Endometrium (tissue), 2 donors: ENCODE measurements at regions not wholly inside any gene's neighbourhood (a gene's known extent, or its start where the extent isn't known, plus 50 kb on each side); places are given as distances from the start of the nearest gene placed in this dataset.
A peak's percentile ranks its signal among the peaks of the same experiment; 100 is the strongest.
"Not testable (repeated sequence)": the region's sequence is repeated elsewhere in the genome, so short reads cannot be mapped to it uniquely, and the experiment has no call there.

ENCODE experiments used
- FAIRE-seq: peaks from 2 replicates; lab custom pipeline; 2012; peaks lifted over from hg19 to GRCh38; lab: Jason Lieb, UNC
- donor health status: control.
- donor health status: control.

DNA sequence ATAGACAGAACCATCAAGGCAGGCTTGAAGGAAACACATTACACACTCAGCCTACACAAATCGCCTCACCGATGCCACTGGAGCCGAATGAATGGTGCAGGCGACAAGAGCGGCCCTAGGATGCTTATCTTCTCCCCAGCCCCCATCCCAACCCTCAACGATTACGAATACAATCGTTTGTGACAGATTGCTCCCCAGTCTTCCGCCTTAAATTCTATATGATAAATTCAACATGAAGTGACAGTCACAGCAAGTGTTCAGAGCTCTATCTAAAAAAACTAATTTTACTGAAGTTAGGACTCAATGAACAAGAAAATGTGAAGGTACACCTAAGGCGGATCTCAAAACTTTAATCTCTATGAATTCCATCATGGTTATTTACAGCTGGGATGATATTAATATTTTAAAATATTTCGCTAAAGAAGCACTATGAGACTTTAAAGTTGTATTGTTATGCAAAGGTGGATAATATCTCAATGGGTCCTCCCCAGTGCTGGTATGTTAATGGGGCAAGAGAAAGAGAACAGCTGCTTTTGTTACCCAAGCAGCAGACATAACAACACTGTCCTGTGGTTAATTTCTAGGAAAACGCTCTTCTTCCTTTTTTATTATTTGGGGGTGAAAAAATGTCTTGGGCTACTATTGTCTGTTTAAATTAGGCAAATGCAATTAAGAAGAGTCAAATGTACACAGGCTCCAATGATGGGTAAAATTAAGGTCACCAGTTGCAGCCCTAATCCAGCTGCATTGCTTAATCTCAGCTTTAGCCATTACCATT lies 147.6 kb upstream of the NR2F2 start:
- no peak for FAIRE-seq

DNA sequence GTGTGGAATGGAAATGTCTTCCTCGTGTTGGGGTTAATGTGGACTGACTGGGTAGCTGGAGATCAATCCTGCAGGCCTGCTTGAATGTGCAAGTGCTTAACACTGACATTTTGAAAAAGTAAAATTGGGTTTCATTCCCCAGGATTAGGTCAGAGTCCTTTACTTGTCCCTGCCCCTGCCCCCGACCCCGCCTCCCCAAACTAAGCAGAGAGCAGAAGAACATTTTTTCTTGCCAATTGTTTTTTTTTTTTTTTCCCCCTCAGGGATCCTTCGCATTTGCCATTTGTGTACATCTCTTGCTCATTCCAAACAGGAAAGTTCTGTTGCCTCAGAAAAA lies 147.0 kb upstream of the NR2F2 start:
- FAIRE-seq: no peak

DNA sequence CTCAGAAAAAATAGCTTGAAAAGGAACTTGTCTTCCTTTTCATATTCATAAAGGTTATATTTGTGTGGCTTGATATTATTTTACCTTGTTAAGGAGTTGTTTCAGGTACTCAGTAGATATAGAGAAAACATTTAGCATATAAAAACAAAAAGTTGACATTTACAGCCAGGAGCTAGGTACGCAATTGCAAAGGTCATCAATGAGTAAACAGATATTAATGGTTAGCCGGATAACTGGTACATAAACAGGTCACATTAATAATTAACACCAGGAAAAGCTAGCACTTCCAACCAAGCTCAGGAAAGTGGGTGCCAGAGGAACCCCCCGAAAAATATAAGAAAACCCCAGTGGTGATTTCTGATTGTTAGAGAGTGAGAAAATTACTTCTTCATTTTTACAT lies 146.6 kb upstream of the NR2F2 start:
- FAIRE-seq: no peak

DNA sequence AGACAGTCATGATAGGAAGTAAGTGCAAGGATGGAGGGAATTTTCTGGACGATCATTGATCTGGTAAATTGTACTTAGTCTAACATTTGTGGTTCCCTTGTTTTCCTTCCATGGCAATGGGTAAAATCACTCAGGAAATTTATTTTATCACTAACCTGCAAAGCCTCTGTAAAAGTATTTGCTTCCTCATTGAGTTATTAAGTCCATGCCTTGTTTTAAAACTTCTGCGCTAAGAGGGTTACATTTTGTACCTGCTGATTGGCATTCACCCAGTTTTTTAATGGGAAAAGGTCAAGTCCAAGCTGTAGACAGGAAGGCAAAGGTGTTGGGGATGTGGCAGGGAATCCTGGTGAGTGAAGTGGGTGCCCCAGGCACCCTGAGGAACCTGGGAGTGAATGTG lies 146.2 kb upstream of the NR2F2 start:
- no peak for FAIRE-seq

DNA sequence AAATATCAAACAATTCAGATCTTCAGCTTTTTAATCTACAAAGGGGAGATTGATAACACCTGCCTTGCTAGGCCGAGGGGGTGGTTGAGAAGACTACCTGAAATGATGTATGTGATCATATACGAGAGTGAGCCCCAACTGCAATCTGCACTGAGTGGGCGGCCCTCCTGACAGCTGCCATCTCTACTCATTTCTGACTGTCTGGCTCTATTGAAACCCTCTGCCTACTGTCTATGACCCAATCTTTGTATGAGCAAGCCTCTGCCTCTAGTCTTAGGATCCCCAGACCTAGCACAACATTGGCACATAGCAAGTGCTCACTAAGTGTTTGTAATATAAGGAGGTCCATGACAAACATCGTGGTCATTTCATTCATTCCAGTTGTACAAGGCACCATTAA lies 144.4 kb upstream of the NR2F2 start:
- FAIRE-seq: no peak

DNA sequence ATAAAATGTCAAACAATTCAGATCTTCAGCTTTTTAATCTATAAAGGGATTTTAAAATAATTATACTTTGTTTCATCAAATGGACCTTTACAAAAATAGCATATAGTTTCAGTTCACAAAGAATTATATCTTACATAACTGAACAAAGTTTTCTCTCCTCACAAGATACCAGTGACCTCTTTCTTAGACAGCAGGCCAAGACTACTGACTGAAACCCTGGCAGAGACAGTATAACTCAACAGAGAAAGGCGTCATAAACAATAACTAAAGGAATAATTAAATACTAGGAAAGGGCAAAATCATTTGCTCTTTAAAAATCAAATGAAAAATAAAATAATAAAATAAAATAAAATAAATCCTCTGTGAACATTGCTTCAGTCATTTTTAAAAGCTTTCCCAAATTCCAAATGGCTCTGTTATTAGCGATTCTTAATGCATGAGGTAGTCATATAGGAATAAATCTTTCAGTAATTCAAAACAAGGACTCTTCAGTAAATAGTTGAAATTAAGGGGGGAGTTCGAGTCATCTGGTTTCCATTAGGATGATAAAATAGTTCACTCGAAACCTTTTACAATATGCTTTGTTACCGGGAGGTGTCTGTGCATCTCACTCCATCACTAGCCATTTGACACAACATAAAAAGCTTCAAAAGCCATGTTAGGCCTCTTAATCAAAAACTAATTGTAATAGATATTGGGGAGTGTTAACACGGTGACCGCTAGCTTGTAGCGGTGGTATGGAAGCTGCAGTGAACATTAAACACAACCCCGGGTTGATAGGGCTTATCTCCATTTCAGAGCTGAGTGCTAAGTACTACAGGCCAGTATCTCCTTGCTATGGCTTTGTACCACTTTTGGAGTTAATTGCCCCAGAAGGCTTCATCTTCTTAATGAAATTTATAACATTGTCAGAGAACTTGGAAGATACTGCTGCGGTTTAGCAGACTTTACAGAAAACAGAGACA lies 142.9 kb upstream of the NR2F2 start:
- FAIRE-seq: peak; percentile 99

DNA sequence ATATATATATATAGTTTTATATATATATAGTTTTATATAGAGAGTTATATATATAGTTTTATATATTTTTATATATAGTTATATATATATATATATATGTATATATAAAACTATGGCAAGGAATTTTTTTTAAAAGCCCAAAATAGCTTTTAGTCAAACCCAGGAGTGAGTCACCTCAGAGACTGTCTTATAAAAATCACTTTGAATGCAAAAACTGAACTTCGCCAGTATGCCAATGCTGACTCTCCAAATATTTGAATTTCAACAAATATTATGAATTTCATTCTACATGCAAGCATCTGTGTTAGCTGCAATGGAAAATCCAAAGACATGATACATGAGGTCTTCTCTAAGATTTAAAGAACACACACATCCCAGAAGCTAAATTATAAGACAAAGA lies 132.8 kb upstream of the NR2F2 start:
- no peak for FAIRE-seq

DNA sequence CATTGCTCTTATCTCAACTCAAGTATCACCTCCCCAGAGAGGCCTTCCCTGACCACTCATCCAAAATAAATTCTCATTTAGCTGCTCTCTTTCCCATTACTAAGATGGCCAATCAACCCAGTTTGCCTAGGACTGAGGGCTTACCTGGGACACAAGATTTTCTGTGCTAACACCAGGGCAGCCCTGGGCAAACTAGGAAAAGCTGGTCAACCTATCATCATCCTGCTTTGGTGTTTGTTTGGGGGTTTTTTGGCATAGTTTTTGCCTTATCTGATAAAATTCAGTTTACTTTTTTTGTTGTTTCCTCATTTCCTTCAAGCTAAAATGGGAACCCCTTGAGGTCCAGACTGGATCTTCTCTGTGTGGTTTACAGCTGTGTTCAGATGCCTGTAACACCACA lies 131.4 kb upstream of the NR2F2 start:
- FAIRE-seq: no peak

DNA sequence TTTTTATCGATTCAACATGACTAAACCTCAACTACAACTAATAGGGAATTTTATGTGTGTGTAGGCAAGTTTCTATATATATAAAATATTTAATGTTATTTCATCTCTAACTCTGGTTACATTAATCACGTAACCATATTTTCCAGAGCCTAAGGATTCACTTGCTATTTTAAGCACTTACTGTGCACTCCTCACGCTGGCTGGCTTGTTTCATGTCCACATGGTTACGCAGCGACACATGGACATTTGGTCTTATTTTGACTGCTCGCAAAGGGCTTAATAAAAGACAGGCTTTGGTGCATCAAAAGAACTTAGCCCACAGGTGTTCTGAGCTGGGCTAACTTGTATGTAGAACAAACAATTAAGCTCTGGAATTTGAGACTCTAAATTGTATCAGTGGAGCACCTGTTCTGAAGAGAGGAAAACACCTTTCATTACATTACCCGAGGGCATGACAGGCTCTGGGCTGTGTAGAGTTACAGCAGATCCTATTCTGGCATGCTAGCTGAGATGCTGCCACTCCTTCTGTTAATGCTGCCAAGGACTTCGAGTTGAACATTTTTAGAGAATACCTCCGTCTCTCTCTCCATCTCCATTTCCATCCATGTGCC lies 130.0 kb upstream of the NR2F2 start:
- no peak for FAIRE-seq

DNA sequence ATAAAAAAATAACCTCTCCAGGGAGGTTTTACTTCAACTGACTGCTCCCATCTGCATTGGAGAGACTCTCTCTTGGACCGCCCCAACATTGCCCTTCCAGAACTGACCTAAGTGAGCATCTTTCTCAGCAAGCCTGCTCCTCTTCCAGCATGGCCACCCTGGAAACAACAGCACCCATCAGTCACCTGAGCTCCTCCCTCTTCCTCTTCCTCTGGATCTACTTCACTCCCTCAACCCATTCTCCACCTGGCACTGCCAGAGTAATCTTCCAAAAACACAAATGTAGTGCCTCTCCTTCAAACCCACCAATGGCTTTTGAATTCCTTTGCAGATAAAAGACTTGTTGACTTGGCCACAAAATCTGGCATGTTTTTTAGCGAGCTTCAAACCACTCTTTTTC lies 128.8 kb upstream of the NR2F2 start:
- FAIRE-seq: no peak

DNA sequence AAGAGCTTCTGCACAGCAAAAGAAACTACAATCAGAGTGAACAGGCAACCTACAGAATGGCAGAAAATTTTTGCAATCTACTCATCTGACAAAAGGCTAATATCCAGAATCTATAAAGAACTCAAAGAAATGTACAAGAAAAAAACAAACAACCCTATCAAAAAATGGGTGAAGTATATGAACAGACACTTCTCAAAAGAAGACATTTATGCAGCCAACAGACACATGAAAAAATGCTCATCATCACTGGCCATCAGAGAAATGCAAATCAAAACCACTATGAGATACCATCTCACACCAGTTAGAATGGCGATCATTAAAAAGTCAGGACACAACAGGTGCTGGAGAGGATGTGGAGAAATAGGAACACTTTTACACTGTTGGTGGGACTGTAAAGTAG lies 124.9 kb upstream of the NR2F2 start:
- FAIRE-seq: not testable (repeated sequence)

DNA sequence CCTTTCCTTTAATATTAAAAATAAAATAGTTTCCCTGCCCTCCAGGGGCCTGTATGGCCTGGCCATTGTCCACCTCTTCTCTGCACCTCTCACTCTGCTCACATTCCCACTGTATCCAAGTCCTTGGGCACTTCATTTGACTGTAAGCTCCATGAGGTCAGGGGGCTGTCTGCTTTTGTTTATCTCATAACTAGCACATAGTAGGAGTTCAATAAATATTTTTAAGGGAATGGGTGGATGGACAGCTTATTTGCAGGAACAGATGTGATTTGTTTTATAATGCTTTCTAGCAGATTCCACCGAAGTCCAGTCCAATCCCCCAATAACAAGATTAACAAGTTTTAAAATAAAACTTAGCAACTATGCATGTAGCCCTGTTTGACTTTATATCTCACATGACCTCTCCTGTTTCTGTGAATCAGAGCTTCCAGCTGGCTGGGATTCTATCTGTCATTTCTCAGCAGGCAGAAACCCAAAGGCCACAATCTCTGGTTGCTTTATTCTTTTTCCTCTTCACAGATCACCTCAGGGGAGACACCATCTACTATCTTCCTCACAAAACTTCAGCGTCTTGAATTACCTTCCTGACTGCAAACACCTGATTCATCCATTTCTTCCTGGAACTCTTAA lies 123.0 kb upstream of the NR2F2 start:
- no peak for FAIRE-seq

DNA sequence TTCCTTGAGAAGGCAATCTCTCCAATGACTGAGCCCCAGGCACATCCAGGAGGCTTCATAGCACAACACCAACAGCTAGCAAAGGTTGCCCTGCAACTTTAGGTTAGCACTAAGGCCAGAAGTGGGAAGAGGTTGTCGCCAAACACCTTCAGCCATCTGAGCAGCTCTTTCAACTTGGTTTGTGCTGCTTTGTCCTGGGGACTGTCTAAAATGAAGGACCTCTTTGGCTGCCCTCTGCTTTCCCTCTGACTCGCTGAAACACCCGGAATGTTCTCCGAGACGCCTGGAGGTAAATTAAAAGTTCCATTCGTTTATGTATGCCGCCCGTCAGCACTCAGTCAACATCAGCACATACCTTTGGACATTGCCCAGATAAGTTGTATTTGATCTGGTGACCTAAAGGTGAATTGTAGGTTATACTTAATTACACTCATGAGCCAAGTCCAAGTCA lies 121.2 kb upstream of the NR2F2 start:
- FAIRE-seq: no peak

DNA sequence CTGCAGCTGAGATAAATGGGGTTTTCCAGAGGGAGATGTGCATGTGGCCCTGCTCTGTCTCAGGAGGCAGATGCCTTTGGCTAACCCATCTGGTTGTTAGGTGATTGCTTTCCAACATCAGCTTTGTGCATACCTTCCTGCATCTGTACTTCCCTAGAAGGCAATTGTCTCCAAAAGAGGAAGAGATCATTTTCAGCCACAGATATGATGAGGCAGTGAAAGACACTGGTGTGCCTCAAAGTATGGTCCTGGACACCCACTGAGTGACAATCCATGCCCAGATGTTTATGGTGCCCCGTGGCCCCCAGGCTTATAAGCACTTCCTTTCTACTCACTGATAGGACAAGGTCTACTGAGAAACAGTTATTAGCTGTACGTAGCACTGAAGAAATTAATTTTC lies 117.5 kb upstream of the NR2F2 start:
- FAIRE-seq: no peak

DNA sequence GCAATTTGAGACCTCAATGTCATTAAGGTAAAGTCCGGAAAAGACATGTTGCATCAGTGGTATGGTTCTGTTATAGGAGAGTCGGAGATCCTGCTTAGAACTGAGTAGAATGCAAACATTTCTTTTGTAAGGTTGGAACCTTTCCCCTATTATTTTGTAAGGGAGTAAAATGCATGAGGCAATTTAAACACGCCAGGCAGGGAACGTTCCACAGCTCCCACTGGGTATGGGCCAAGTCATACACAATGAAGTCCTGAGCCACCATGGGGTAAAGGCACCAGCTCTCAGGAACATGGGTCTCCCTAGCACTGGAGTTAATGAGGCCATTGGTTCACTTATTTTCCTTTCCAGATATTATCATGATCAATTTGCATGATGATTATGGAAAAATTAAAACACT lies 116.6 kb upstream of the NR2F2 start:
- FAIRE-seq: no peak

DNA sequence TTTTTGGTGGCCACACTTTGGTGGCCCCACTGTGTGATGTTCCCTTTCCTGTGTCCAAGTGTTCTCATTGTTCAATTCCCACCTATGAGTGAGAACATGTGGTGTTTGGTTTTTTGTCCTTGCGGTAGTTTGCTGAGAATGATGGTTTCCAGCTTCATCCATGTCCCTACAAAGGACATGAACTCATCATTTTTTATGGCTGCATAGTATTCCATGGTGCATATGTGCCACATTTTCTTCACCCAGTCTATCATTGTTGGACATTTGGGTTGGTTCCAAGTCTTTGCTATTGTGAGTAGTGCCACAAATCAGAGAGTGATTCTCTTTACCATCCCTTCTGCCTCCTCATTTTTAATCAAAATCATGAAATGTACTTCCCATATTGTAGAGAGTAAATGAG lies 114.0 kb upstream of the NR2F2 start:
- not testable (repeated sequence) for FAIRE-seq

DNA sequence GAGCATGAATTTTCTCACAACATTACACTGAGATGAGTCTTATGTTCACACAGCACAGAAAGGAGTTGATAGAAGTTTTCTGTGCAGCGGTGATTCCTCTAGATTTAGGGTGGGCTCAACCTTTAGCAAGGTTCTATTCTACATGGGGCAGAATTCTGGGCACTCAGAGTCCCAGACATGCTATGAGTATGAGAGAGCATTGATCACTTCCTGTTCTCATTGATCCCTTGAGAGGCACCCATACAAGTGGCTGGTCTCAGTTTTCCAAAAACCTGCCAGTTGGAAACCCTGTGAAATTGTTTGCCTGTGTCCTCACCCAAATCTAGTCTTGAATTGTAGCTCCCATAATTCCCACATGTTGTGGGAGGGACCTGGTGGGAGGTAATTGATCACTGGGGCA lies 112.5 kb upstream of the NR2F2 start:
- FAIRE-seq: no peak

DNA sequence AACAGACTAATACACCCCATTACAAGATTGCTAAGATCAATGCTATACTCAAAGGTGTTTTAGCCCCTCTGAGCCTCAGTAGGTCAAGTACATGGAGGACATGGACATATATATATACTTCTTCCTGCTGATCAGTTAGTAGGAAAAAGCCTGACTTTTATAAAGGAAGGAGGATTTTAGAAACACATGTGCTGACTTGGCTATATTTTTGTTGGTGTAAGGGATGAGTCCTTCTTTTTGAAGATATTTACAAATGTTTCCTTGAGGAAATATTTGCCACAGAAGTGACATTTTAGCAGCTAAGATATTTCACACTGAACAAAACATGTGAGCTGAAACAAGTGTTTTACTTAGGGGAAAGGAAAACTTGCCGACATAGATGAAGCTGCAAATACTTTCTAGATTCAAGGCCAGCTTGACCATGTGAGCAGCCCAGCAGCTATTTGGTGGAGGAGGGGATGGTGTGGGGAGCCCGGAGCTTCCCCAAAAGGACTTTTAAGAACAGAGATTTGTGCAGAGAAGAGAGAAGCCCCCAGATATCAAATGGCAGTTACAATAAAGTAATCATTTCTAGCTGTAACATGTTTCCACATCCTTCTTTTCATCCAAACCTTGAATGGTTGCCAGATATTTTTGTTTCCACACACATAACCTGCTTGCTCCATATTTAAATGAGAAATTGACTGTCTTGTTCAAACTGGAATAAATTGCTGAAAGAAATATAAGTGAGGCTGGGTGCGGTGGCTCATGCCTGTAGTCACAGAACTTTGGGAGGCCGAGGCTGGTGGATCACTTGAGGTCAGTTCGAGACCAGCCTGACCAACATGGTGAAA lies 111.7 kb upstream of the NR2F2 start:
- no peak for FAIRE-seq

DNA sequence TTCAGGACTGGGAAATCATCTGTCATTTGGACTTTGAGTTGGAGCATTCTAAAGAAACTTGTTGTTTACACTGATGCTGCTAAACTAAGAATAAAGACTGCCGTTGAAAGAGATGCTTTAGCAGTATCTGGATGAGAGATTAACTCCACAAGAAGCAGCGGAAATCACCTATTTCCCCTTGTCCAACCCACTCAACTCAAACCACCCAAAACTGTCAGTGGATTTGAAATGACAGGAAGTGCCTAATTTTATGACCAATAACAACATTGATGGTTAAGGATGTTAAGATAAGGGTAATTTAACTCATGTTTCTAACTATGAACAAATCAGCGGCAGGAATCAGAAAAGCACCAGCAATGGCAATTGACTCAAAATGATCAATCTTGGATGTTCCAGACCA lies 110.8 kb upstream of the NR2F2 start:
- no peak for FAIRE-seq

DNA sequence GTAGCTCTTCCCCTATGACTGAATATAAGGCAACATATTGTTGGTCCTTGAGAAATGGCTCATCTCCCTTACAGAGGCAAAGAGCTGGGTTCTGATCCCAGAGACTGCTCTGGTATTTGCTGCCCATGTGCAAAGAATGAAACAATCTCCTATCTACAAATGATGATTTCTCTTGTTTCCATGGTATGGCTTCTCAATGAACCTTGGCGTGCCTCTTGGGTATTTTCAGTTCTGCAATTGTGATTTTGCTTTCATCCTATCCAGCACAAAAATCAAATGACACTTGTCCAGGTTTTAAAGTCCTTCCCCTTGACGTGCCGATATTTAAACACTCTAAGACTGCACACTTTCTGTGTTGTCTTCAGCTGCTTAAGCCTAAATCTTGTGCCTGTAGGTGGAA lies 109.8 kb upstream of the NR2F2 start:
- no peak for FAIRE-seq

DNA sequence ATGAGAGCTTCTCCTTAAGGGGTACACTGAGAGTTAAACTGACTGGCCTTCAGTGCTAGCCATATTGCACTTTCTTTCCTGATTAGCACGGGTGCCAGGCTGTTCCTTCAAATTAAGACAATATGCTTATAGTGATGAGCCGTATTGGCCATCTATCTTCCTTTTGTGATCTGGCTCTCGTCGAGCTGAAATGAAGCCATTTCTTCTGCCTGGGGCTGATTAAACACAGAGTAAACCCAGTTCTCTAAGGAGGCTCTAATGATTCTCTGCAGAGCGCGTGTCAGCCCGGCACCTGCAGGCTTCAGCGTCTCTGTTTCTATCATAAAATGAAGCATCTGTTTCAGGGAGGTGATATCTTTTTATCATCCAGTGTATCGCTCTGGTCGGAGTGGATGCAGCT lies 107.5 kb upstream of the NR2F2 start:
- FAIRE-seq: no peak

DNA sequence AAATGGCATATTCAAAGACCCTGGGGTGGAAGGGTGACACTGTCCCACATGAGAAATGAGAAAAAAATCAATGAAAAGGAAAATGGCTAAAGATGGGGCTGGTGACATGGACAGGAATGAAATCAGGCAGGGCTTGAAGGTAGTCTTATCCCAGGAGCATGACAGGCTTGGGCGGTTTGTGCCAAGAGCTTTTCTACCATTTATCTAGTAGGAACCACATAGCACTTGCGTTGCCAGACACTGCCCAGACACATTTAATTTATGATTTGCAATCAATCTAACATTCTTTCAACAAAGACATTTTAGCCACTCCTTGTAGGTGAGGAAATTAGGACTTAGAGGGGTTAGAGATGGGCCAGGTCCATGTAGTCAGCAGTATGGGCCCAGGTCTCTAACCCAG lies 106.6 kb upstream of the NR2F2 start:
- no peak for FAIRE-seq
